Peyer's patch (tissue), 4 donors: ENCODE measurements at regions not wholly inside any gene's neighbourhood (a gene's known extent, or its start where the extent isn't known, plus 50 kb on each side); places are given as distances from the start of the nearest gene placed in this dataset.

Experiments
- DNase-seq, 3 donors: peaks; one replicate each; pipeline ENCODE4 v3.0.0-alpha.2; 2017 to 2019
- H3K27ac ChIP-seq, 4 donors: fragments of 200-600 bp; sonication (generic); one replicate each; pipeline ENCODE4 v1.5.1; 2016 to 2019
- H3K27me3 ChIP-seq, 2 donors: fragments of 200-600 bp; sonication (generic); one replicate each; pipeline ENCODE4 v1.5.1; 2019
- H3K36me3 ChIP-seq, 3 donors: fragments of 200-600 bp; sonication (generic); one replicate each; pipeline ENCODE4 v1.5.1; 2016 to 2019
- H3K4me1 ChIP-seq, 4 donors: fragments of 200-600 bp; sonication (generic); one replicate each; pipeline ENCODE4 v1.5.1; 2016 to 2019
- H3K4me3 ChIP-seq, 4 donors: fragments of 200-600 bp; sonication (generic); 1 replicate in 3 of 4; 2 replicates in 1 of 4; pipeline ENCODE4 v1.5.1; 2016 to 2019; ENCODE audit warnings: mild to moderate bottlenecking in 1 of 4
- H3K9me3 ChIP-seq, 4 donors: fragments of 200-600 bp; sonication (generic); one replicate each; pipeline ENCODE4 v1.5.1; 2016 to 2019; ENCODE audit warnings: mild to moderate bottlenecking in 1 of 4
- POLR2A ChIP-seq, 2 donors: fragments of 450-650 bp; IDR thresholded peaks; one replicate each; pipeline ENCODE4 v1.5.1; 2017; ENCODE audit warnings: antibody characterized with exemption in 2 of 2, mild to moderate bottlenecking in 2 of 2, moderate library complexity in 2 of 2
- TF ChIP-seq, protein P1 (sequence below), 6 experiments: fragments of 450-650 bp in 4 of 6; fragments of 200-600 bp in 2 of 6; sonication (generic) in 1 of 6; IDR thresholded peaks; one replicate each; pipeline ENCODE4 v1.5.1; 2017 to 2019; ENCODE audit warnings: antibody characterized with exemption in 6 of 6, mild to moderate bottlenecking in 3 of 6, moderate library complexity in 1 of 6

DNA sequence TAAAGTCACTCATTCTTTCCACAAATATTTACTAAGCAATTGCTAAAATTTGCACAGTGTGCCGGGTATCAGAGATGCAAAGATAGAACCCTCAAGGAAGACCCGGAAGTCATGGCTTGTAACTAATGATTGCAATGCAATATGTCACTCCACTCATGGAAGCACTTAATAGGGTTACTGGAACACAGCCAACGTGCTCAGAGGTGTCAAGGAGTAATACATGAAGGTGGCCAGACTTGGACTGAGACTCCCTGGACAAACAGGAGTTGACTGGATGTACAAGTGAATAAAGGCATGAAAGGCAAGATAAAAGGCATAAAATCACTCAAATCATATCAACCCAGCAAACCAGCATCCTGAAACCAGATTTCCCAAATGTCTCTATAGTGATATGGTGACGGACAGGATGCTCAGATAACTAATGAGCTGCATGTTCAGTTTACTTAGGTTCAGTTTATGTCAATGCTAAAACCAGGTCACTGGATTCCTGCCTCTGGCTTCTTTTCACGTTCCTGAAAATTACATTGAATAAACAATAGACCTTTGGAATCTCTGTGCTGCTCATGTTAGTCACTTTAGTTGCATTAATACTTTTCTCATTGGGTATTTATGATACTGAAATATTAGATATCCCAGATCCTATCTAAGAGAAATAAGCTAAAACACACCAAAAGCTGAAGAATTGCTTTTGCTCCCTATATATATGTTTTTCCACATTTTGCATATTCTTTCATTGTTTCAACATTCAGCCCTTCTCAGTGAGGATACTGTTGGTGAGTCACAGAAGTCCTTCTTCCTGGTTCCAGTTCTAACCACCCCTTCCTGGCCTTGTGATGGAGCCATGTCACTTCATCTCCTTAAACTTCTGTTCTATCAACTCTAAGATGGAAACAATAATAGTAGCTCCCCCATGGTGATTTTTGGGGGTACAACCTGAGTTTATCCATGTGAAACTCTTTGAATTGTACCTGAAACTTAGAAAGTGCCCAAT lies 688.9 kb upstream of the ID2 start:
- H3K4me3 ChIP-seq = no peak overlapping the region
- TF ChIP-seq POLR2A (IDR thresholded peaks at IDR 0.05) = no peak
- TF ChIP-seq, protein P1, sequence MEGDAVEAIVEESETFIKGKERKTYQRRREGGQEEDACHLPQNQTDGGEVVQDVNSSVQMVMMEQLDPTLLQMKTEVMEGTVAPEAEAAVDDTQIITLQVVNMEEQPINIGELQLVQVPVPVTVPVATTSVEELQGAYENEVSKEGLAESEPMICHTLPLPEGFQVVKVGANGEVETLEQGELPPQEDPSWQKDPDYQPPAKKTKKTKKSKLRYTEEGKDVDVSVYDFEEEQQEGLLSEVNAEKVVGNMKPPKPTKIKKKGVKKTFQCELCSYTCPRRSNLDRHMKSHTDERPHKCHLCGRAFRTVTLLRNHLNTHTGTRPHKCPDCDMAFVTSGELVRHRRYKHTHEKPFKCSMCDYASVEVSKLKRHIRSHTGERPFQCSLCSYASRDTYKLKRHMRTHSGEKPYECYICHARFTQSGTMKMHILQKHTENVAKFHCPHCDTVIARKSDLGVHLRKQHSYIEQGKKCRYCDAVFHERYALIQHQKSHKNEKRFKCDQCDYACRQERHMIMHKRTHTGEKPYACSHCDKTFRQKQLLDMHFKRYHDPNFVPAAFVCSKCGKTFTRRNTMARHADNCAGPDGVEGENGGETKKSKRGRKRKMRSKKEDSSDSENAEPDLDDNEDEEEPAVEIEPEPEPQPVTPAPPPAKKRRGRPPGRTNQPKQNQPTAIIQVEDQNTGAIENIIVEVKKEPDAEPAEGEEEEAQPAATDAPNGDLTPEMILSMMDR (IDR thresholded peaks at IDR 0.05) = no peak
- no peaks in the 10 kb centered on the region for H3K9me3 ChIP-seq
- no peak for DNase-seq
- H3K27me3 ChIP-seq = no peaks in the 10 kb centered on the region
- H3K36me3 ChIP-seq = no peaks in the 10 kb centered on the region
- H3K4me1 ChIP-seq = no peaks in the 10 kb centered on the region
- no peak overlapping the region for H3K27ac ChIP-seq

DNA sequence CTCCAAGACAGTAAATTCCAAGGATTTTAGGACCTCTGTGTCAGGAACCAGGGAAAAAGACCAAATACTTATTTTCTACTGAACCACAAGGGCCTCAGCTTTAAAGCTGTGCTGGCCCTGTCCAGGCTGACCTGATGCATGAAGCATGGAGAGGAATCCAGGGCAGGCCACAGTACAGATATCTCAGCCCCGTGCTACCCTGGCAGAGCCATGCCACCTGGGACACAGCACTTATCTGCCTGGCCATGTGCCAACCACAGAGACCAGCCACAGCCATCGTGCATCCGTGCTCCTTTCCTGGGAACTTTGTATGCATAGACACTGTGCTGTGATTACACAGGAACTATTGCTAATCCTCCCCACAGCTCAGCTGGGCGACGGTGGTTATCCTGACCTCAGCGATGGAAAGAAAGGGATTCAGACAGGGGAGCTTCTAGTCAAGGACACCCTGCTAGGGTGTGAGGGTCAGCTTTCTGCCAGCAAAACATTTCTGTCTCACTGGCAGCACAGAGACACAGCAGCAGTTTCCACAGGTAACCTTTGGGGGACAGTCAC lies 687.4 kb upstream of the ID2 start:
- Histone ChIP-seq H3K27me3 (no peaks in the 10 kb centered on the region), H3K4me1 (no peaks in the 10 kb centered on the region), H3K27ac (no peak overlapping the region), H3K9me3 (no peaks in the 10 kb centered on the region), H3K4me3 (no peak overlapping the region), H3K36me3 (no peaks in the 10 kb centered on the region)
- DNase-seq = no peak
- TF ChIP-seq, protein P1 (IDR thresholded peaks at IDR 0.05) = no peak
- TF ChIP-seq POLR2A (IDR thresholded peaks at IDR 0.05) = no peak

DNA sequence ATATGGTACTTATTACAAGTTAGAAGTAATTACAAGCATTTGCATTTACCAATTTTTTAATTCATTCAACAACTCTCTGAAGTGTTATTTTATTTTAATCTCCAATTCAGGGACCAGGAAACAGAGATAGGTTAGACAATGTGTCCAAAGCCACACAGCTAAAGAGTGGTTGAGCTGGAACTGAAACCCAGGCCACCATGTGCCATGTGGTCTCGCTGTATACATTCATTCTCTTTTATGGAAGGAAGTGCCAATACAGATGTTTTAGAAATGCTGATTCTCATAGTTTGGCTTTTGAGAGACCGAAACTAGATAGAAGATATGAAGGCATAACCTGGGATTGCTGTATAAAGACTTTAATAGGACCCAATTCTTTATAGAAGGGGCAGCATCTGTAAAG lies 684.6 kb upstream of the ID2 start:
- DNase-seq = no peak
- Histone ChIP-seq H3K4me1 (no peaks in the 10 kb centered on the region), H3K4me3 (no peak overlapping the region), H3K9me3 (no peaks in the 10 kb centered on the region), H3K36me3 (no peaks in the 10 kb centered on the region), H3K27ac (no peak overlapping the region), H3K27me3 (no peaks in the 10 kb centered on the region)
- no peak for TF ChIP-seq POLR2A (IDR thresholded peaks at IDR 0.05)
- TF ChIP-seq, protein P1 (IDR thresholded peaks at IDR 0.05) = no peak

DNA sequence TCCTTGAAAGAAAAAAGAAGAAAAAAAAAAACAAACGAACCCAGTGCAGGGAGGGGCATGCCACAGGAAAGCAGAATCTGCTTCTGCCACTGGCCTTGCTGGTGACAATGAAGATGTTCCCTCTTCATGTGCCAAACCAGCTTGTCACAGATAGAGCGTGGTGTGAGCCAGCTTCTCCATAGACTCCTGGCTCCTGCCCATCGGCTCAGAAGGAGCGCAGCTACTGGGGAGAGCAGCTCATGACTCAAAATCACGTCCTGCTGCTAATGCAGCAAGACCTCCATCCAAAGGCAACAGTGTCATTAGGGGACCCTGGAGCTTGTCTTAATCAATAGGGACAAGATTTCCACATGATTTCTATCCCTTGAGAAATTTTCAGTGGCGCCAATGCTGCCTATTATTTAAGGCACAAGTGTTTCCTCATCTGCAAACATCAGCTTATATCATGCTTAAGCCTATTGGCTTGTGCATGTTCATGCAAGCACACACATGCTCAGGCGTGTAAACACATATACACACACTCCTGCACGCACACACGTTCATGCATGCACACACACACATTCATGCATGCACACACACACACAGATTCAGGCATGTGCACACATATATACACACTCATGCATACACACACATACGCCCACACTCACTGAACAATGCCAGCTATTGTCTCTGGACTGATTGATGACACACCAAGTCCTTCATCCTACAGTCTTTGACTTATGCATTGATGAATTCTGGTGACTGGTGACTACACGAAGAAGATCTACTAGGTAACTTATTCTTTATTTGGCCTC lies 682.0 kb upstream of the ID2 start:
- Histone ChIP-seq H3K4me3 (no peak overlapping the region), H3K27me3 (no peaks in the 10 kb centered on the region), H3K4me1 (no peaks in the 10 kb centered on the region), H3K9me3 (no peaks in the 10 kb centered on the region), H3K36me3 (no peaks in the 10 kb centered on the region), H3K27ac (no peak overlapping the region)
- no peak for TF ChIP-seq POLR2A (IDR thresholded peaks at IDR 0.05)
- TF ChIP-seq, protein P1 (IDR thresholded peaks at IDR 0.05) = no peak
- no peak for DNase-seq

DNA sequence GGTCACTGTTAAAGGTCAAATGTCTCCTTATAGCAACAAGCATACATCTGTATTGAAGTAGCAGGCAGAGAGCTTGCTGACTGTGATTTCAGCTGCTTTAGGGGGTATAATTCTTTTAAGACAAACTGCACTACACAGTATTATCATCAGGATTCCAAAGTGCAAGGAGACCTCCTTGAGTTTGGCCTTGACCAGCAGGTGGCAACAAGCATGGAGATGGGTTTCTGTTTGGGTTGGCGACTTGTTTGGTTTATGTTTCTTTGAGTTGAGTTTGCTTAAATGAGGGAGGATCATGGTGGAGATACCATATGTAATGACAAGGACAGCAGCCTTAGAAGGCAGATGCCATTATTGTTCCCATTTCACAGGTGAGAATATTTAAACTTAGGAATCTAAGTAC lies 681.0 kb upstream of the ID2 start:
- H3K9me3 ChIP-seq = no peaks in the 10 kb centered on the region
- TF ChIP-seq, protein P1 (IDR thresholded peaks at IDR 0.05) = peak in 3 of 6 experiments; percentile 14 to 34 (median 32)
- TF ChIP-seq POLR2A (IDR thresholded peaks at IDR 0.05) = no peak
- no peaks in the 10 kb centered on the region for H3K27me3 ChIP-seq
- no peaks in the 10 kb centered on the region for H3K4me1 ChIP-seq
- DNase-seq = no peak
- no peaks in the 10 kb centered on the region for H3K36me3 ChIP-seq
- no peak overlapping the region for H3K27ac ChIP-seq
- no peak overlapping the region for H3K4me3 ChIP-seq
